GM19397 (cell line): ENCODE measurements at regions not wholly inside any gene's neighbourhood (a gene's known extent, or its start where the extent isn't known, plus 50 kb on each side); places are given as distances from the start of the nearest gene placed in this dataset.
A peak's percentile ranks its signal among the peaks of the same experiment; 100 is the strongest.
"Not testable (repeated sequence)": the region's sequence is repeated elsewhere in the genome, so short reads cannot be mapped to it uniquely, and the experiment has no call there.

Source experiments
- ATAC-seq: cut with Tn5 transposase; IDR thresholded peaks from one replicate; pipeline ENCODE4 v1.9.1; 2021; ENCODE audit warnings: mild to moderate bottlenecking, moderate library complexity; ENCODE audit not compliant: unreplicated experiment

DNA sequence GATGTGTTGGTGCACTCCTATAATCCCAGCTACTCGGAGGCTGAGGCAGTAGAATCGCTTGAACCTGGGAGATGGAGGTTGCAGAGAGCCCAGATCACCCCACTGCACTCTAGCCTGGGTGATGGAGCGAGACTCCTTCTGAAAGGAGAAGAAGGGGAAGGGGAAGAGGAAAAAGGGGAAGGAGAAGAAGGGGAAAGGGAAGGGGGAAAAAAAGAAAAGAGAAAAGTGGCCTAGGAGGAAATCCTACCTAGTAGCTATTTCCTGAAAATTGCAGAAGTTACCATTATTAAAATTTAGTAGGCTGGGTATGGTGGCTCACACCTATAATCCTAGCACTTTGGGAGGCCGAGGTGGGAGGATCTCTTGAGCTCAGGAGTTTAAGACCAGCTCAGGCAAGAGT lies 67.4 kb downstream of the ARRDC3 start:
- no peak for ATAC-seq

DNA sequence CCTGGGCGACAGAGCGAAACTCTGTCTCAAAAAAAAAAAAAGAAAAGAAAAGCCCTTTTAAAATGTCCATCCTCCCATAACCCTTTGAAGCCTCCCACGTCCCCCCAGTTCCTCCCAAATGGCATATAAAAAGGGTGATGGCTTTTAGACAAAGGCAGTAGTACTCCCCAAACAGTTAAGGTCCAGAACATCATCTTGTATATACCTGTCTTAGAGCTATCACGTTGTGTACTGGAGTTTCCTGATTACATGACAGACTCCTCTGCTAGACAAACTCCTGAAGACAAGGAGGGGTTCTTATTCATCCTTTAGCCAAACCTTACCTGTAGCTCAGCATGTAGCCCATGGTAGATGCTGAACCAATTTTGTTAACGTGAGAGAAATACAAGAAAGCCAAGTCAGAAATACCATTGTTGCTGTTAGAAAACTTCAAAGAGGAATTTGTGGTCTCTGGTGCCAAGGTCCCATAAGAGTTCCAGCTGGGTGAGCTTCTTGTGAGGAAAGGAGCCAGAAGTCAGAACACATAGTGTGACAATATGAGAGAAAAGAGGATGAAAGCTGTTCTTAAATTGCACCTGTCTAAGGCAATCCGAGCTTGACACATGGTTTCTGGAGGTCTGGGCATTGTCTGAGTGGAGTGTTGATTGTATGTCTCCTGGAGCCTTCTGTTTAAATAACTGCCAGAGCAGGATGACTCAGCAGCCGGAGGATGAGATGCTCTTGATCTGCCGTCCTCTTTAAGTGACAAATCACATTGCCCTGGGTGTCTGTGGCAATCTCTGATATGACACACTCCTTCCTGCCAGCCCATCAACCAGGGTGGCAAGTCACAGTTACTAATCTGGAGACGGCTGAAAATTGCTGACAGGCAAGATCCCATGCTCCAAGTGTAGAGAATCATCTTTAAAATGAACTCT lies 69.1 kb downstream of the ARRDC3 start:
- peak; percentile 39 for ATAC-seq

DNA sequence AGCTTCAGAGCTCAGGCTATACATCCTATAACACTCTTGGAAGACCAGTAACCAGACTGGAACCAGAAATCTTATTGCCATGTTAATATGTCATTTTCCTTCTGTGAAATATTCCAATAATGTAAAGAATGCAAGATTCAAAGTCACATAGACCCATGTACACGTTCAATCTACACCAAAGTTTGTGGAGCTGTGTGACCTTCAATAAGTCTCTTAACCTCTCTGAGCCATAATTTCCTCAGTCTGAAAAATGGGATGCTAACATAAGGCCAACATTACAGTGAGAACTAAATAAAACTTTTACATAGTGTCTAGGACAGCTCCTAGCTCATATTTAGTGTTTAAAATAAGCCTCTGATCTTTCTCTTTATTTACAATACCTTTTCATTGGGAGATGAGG lies 70.4 kb downstream of the ARRDC3 start:
- ATAC-seq, result no peak

DNA sequence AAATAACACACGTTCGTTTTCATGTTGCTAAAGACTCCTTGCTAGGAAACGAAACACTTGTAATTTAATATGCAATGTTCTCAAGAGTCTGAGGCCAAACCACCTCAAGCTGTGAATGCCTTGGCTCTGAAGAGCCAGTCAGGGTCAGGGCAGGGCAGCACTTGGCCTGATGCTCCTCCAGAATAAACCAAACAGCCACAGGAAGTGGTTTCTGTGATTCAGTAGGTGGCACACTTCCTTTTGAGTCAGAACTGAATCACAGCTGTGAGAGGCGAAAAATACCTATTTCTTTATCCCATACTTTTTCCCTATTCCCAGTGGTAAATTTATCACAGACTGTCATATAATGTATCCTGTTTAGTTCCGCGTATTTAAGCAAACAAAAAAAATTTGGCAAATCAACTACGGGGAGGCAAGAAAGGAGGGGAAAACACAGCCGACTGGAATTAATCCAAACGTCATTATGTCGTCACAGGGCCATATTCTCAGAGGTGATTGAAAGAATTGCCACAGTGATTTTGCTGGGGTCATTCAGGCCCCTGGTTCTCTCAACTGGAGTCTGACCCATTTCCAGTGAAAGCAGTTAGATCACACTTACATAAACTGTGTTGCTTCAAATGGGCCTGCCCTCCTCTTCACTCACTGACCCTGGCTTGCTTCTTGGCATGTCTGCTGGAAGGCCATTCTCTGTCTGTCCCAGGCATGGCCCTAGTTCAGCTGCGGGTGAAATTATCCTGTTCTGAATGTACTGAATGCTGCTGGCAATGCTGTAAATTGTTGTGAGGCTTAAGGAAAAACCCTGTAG lies 71.2 kb downstream of the ARRDC3 start:
- ATAC-seq, result peak; percentile 92

DNA sequence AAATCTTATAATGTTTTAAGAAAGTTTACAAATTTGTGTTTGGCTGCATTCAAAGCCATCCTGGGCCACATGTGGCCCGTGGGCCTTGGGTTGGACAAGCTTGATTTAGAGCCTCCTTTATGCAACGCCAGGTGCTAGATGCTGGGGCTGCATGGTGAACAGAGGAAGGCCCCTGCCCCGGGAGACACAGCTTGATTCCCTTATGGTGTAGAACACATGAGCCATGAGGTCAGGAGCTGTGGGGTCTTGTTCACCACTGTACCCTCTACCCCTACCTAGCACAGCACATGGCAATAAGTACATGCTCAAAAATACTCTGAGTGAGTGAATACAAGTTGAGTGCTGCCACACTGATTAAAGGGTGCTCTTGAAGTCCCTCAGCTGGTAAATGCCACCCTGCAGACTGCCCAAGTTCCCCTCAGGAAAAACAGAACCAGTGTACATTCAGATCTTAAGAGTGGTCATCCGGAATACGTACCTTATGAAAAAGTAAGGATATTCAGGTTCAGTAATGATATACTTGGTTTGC lies 71.9 kb downstream of the ARRDC3 start:
- peak; percentile 18 for ATAC-seq

DNA sequence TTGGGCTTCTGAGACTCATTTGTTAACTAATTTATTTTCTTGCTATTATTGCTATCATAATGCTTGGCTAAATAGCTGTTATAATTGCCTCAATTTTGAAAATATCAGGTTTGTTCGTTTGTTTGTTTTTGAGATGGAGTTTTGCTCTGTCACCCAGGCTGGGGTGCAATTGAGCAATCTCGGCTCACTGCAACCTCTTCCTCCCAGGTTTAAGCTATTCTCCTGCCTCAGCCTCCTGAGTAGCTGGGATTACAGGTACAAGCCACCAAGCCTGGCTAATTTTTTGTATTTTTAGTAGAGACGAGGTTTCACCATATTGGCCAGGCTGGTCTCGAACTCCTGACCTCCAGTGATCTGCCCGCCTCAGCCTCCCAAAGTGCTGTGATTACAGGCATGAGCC lies 75.0 kb downstream of the ARRDC3 start:
- not testable (repeated sequence) for ATAC-seq

DNA sequence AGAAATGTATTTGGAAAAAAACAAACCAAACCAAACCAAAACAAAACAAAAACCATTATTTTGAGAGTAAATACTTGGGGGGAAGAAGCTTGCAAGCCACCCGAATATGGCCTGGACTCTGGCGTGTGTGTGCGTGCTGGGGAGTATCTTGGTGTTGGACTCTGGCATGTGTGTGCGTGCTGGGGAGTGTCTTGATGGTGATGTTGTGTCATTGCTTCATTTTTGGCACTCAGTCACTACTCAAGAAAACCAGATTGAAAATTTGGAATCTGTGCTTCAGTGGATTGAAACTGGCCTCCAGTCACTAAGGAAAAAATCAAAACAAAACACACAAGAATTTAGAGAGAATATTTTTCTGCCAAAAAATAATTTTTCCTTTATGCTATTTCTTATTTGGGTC lies 76.1 kb downstream of the ARRDC3 start:
- ATAC-seq, result no peak

DNA sequence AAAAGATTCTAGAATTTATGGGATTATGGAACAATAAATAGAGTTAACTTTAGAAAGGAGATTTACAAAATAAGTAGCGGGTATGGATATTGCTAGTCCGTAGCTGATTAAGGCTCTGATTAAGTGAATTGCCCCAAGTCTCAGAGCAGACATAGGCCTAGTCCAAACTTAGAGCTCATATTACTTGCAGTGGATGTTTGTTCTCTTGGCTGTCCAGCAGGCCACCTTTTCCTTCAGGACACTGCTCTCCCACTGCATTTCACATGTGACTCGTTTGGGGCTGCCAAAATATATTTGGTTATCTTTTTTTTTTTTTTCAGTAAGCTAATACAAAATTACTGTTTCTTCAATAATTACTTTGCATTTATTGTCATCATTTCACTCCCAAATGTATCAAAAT lies 76.6 kb downstream of the ARRDC3 start:
- no peak for ATAC-seq

DNA sequence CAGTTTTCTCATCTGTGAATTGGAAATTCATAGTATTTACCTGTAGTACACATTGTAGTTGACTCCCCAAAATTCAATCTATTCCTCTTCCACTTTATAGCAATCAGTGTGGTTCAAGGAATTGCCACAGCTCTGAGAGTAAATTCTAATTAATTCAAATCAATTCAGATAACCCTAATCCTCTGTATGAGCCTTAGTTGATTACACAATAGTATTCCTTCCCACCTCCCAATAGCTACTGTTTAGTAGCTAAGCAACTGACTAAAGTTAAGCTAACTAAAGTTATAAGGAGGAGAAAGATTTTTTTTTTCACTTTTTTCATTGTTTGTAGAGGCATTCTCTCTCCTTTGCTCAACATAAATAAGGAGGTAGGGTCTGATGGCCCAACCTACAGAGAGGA lies 77.5 kb downstream of the ARRDC3 start:
- ATAC-seq, result no peak

DNA sequence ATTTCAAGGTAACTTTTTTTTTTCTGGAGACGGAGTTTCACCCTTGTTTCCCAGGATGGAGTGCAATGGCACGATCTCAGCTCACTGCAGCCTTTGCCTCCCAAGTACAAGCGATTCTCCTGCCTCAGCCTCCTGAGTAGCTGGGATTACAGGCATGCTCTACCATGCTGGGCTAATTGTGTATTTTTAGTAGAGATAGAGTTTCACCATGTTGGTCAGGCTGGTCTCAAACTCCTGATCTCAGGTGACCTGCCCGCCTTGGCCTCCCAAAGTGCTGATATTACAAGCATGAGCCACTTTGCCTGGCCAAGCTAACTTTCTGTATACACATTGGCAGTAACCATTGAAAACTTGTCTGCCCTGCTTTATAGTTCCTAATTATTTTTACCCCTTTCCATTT lies 79.1 kb downstream of the ARRDC3 start:
- not testable (repeated sequence) for ATAC-seq

DNA sequence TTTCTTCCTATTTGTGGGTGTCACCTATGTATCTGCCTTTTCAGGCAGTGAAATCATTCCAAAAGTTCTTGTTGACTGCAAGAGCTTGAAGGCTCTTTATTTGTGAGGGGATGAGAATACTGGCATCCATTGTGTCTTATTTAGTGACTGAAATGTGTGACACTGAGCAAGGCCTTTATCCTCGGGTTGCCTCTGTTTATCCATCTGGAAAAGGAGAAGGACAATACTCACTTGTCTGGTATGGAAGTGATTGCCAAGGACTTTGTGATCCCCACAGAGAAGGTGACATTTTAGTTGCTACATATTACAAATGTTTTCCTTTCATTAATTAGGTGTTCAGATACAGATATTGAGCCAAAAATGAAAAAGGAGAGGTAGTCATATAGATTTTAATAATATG lies 80.2 kb downstream of the ARRDC3 start:
- no peak for ATAC-seq

DNA sequence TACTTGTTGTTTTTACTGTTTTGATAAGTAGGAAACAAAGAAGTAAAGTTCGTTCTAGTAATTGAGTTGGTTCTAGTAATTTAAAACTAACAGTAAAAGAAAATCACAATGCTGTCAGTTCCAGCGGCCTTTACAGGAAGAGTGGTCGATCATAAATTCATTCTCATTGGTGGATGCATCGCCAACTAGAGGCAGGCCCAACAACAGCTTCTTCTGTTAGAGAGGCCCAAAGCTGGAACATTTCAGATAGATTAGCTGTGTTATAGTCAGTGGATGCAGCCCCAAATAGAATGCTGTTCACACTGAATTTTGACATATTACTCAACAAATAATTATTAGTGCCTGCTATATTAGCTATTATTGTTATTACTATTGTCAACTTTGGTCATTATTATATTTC lies 80.8 kb downstream of the ARRDC3 start:
- no peak for ATAC-seq

DNA sequence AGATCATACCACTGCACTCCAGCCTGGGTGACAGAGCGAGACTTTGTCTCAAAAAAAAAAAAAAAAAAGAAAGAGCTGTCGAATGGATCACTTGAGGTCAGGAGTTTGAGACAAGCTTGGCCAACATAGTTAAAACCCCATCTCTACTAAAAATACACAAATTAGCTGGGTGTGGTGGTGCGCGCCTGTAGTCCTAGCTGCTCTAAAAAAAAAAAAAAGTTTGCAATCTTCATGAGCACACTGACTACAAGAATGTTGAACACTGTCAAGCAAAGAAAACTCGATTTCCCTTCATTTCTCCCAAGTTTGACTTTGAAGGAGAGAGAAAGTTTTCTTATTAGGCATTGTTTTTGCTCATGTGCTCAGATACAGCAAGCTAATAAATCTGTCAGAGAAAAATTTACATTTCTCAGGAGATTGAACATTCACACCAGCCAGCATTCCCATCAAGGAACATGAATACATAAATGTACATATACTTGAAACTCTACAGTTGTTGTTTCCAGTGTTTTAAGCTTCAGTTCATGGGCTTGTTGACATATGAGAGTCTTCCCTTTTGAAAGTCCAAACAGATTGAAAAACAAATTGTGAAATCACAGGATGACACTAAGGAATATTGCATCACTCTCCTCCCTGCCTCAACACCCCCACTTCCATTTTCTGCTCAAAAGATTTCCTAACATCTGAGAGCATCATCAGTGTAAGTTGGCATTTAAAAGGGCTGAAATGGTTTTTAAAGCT lies 81.8 kb downstream of the ARRDC3 start:
- ATAC-seq, result no peak

DNA sequence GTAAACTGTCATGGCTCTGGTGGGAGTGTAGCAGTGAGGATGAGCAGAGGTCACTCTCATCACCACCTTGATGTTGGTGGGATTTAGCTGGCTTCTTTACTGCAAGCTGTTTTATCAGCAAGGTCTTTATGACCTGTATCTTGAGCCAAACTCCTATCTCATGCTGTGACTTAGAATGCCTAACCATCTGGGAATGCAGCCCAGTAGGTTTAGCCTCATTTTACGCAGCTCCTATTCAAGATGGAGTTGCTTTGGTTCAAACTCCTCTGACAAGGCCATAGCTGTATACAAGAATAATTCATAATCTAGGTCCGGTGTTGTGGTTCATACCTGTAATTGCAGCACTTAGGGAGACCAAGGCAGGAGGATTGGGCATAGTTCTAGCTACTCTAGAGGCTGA lies 85.1 kb downstream of the ARRDC3 start:
- no peak for ATAC-seq

DNA sequence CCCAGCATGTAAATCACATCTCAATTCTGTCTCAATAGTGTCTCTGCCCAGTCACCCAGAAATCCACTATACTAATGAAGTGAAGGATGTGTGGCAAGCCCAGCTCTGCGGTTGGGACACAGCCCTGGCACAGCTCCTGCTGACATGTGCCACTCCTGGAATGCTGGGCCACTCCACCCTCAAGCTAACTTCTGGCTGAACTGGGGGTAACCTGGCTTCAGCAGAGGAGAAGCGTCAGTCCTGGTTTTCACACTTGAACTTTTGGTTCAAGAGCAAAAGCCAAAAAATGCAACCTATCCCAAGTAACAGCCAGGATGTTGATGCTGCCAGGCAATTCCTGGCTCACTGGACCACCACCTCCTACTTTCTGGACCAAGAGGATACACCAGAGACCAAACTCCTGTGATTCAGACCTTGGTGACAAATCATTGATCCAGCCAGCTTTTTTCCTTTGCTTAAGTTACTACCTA lies 86.4 kb downstream of the ARRDC3 start:
- no peak for ATAC-seq

DNA sequence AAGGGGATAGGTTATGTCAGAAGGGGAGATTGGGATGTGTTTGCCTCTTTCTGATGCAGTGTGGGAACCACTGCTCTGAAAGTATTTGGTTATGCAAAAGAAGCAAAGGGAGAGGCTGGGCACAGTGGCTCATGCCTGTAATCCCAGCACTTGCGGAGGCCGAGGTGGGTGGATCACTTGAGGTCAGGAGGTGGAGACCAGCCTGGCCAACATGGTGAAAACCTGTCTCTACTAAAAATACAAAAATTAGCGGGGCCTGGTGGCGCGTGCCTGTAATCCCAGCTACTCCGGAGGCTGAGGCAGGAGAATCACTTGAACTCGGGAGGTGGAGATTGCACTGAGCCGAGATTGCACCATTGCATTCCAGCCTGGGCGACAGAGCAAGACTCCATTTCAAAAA lies 87.0 kb downstream of the ARRDC3 start:
- not testable (repeated sequence) for ATAC-seq

DNA sequence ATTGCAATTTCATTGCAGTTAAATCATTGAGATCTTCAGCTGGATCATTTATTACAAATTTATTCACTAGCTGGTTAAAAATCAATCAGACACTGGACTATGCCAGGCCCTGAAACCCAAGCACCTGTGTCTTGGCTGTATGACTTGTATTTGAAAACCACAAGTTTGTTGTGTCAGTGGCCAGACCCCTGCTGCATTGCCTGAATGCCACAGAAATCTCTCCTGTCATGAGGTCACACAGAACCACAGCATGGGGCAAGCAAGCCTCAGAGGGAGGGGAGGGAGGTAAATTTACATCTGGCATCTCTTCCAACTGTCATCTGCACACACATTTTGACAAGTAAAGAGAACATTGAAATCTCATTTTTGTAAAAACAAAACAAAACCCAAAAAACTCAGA lies 90.0 kb downstream of the ARRDC3 start:
- peak; percentile 99 for ATAC-seq

DNA sequence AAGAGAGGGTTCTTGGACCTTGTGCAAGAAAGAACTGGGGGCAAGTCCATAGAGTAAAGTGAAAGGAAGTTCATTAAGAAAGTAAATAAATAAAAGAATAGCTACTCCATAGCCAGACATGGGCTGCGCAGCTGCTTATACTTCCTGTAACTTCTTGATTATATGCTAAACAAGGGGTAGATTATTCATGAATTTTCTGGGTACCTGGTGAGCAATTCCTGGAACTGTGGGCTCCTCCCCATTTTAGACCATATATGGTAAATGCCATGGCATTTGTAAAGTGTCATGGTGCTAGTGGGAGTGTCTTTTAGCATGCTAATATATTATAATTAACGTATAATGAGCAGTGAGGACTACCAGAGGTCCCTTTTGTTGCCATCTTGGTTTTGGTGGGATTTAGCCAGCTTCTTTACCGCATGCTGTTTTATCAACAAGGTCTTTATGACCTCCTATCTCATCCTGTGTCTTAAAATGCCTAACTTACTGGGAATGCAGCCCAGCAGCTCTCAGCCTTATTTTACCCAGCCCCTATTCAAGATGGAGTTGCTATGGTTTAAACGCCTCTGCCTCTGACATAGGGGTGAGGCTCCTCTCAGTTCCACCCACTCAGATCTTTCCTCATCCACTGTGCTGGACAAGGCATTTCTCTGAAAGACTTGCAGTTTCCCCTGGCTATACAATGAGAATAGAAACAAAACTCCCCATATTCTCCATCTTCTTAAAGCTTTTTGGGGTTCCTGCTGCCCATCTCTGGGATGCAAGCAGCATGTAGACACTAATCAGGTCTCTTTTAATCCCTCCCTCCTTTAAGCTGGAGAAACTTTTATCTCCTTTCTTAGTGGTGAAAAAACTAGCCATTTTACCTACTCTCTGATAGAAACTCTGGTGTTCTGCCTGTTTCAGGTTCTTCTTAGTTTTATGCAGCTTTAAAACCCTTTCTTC lies 91.2 kb downstream of the ARRDC3 start:
- no peak for ATAC-seq

DNA sequence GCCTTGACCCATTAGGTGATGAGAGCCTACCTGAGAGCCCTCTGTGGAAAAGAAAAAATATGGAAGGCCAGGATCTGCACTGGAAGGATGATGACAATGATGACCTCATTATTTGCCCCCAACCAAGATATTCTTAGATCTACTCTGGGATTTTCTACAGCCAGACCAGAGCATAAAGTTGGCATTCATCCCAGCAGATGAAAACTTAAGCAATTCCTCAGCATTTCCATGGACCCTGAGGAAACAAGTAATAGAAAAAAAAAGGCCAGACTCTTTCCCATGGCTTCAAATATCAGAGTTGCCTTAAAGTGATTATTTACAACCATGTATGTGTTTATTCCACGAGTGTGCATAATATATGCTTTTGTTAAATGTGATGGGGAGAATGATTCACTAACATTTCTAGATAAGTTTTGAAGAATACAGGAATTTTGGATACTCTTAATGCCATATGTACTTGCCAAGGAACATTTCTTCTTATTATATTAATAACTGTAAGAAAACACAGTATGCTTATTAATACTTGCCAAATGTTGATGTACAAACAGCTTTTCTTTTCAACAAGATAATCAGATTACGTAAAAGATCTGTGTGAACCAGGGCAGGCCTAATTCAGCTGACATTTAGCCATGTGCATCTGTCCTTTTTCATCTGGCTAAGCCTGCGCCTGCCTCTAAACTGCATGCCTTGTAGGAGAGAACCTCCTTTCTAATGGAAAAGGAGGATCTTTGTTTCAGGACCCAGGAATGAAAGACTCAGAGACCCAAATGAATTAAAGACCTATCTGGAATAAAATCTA lies 94.8 kb downstream of the ARRDC3 start:
- no peak for ATAC-seq
